Nephron (organoid): ENCODE measurements at regions not wholly inside any gene's neighbourhood (a gene's known extent, or its start where the extent isn't known, plus 50 kb on each side); places are given as distances from the start of the nearest gene placed in this dataset.

Experiments used
- H3K27ac Mint-ChIP-seq, 3 experiments: 2 replicates each; pipeline ENCODE4 v1.8.0; 2020; ENCODE audit warnings: mixed read lengths in 3 of 3, mild to moderate bottlenecking in 2 of 3, moderate library complexity in 1 of 3
- H3K27me3 Mint-ChIP-seq: 2 replicates; pipeline ENCODE4 v1.8.0; 2021; ENCODE audit warnings: low read depth, mild to moderate bottlenecking, moderate library complexity, mixed read lengths
- H3K36me3 Mint-ChIP-seq: 2 replicates; pipeline ENCODE4 v1.8.0; 2020; ENCODE audit warnings: low read depth, mixed read lengths
- H3K4me1 Mint-ChIP-seq: 2 replicates; pipeline ENCODE4 v1.8.0; 2020; ENCODE audit warnings: mixed read lengths
- H3K4me3 Mint-ChIP-seq, 3 experiments: 2 replicates each; pipeline ENCODE4 v1.8.0; 2020; ENCODE audit warnings: mild to moderate bottlenecking in 3 of 3, mixed read lengths in 3 of 3, moderate library complexity in 2 of 3
- H3K9me3 Mint-ChIP-seq: 2 replicates; pipeline ENCODE4 v1.8.0; 2020; ENCODE audit warnings: mixed read lengths
- CTCF ChIP-seq, 3 experiments: fragments of 200-600 bp; sonication (generic); IDR thresholded peaks; one replicate each; pipeline ENCODE4 v1.5.0; 2021; ENCODE audit warnings: antibody characterized with exemption in 3 of 3; ENCODE audit not compliant: unreplicated experiment in 3 of 3

GRCh38 chr7:113694149-113694548, 224.7 kb downstream of the PPP1R3A start:
- no peak overlapping the region for H3K4me3 Mint-ChIP-seq
- H3K27me3 Mint-ChIP-seq, result no peaks in the 10 kb centered on the region
- TF ChIP-seq CTCF (IDR thresholded peaks at IDR 0.05; ENCODE audit: unreplicated experiment in 3 of 3), result no peak
- H3K27ac Mint-ChIP-seq, result no peak overlapping the region
- H3K9me3 Mint-ChIP-seq, result no peaks in the 10 kb centered on the region
- H3K4me1 Mint-ChIP-seq, result no peaks in the 10 kb centered on the region
- no peaks in the 10 kb centered on the region for H3K36me3 Mint-ChIP-seq

GRCh38 chr7:113684165-113684564, 234.6 kb downstream of the PPP1R3A start:
- Mint-ChIP-seq H3K4me1 (no peaks in the 10 kb centered on the region), H3K27me3 (no peaks in the 10 kb centered on the region), H3K36me3 (no peaks in the 10 kb centered on the region), H3K27ac (no peak overlapping the region), H3K9me3 (peaks cover 2% of the 10 kb centered on the region), H3K4me3 (no peak overlapping the region)
- no peak for TF ChIP-seq CTCF (IDR thresholded peaks at IDR 0.05; ENCODE audit: unreplicated experiment in 3 of 3)

GRCh38 chr7:113677811-113678210, 241.0 kb downstream of the PPP1R3A start:
- no peaks in the 10 kb centered on the region for H3K36me3 Mint-ChIP-seq
- no peak overlapping the region for H3K4me3 Mint-ChIP-seq
- TF ChIP-seq CTCF (IDR thresholded peaks at IDR 0.05; ENCODE audit: unreplicated experiment in 3 of 3), result no peak
- H3K9me3 Mint-ChIP-seq, result peaks cover 2% of the 10 kb centered on the region
- no peaks in the 10 kb centered on the region for H3K4me1 Mint-ChIP-seq
- H3K27ac Mint-ChIP-seq, result no peak overlapping the region
- H3K27me3 Mint-ChIP-seq, result no peaks in the 10 kb centered on the region

GRCh38 chr7:113664867-113665266, 253.9 kb downstream of the PPP1R3A start:
- H3K27ac Mint-ChIP-seq, result no peak overlapping the region
- no peak overlapping the region for H3K4me3 Mint-ChIP-seq
- TF ChIP-seq CTCF (IDR thresholded peaks at IDR 0.05; ENCODE audit: unreplicated experiment in 3 of 3), result no peak
- no peaks in the 10 kb centered on the region for H3K27me3 Mint-ChIP-seq
- peaks cover 15% of the 10 kb centered on the region for H3K9me3 Mint-ChIP-seq
- H3K4me1 Mint-ChIP-seq, result no peaks in the 10 kb centered on the region
- no peaks in the 10 kb centered on the region for H3K36me3 Mint-ChIP-seq

GRCh38 chr7:113659416-113659815, 259.4 kb downstream of the PPP1R3A start:
- no peaks in the 10 kb centered on the region for H3K36me3 Mint-ChIP-seq

More at GRCh38 chr7:113659416-113659815, 259.4 kb downstream of the PPP1R3A start:
- Mint-ChIP-seq H3K9me3 (peaks cover 2% of the 10 kb centered on the region), H3K27ac (no peak overlapping the region), H3K4me3 (no peak overlapping the region), H3K27me3 (no peaks in the 10 kb centered on the region), H3K4me1 (no peaks in the 10 kb centered on the region)
- no peak for TF ChIP-seq CTCF (IDR thresholded peaks at IDR 0.05; ENCODE audit: unreplicated experiment in 3 of 3)
